ENCODE measurements at regions not wholly inside any gene's neighbourhood (a gene's known extent, or its start where the extent isn't known, plus 50 kb on each side); places are given as distances from the start of the nearest gene placed in this dataset.
"Not testable (repeated sequence)": the region's sequence is repeated elsewhere in the genome, so short reads cannot be mapped to it uniquely, and the experiment has no call there.

- H3K9me3 Mint-ChIP-seq: no peaks in the 10 kb centered on the region
- no peak for ATAC-seq (ENCODE audit: low read depth)
- H3K36me3 Mint-ChIP-seq: peaks cover 19% of the 10 kb centered on the region
- no peak overlapping the region for H3K27ac Mint-ChIP-seq
- no peaks in the 10 kb centered on the region for H3K27me3 Mint-ChIP-seq
- H3K4me1 Mint-ChIP-seq: no peaks in the 10 kb centered on the region
- no peak overlapping the region for H3K4me3 Mint-ChIP-seq
- POLR2A ChIA-PET: no interaction called here
- no peak for DNase-seq
These were observed 95.7 kb downstream of the NIBAN1 start for GRCh38 chr1:184878602-184879001.

GRCh38 chr1:184878002-184878401 lies 96.3 kb downstream of the NIBAN1 start:
- DNase-seq (no peak), ATAC-seq (ENCODE audit: low read depth) (no peak)
- no peaks in the 10 kb centered on the region for H3K4me1 Mint-ChIP-seq
- H3K36me3 Mint-ChIP-seq: peaks cover 18% of the 10 kb centered on the region
- H3K27me3 Mint-ChIP-seq: no peaks in the 10 kb centered on the region
- no peaks in the 10 kb centered on the region for H3K9me3 Mint-ChIP-seq
- no peak overlapping the region for H3K27ac Mint-ChIP-seq
- no peak overlapping the region for H3K4me3 Mint-ChIP-seq
- POLR2A ChIA-PET: no interaction called here

DNA sequence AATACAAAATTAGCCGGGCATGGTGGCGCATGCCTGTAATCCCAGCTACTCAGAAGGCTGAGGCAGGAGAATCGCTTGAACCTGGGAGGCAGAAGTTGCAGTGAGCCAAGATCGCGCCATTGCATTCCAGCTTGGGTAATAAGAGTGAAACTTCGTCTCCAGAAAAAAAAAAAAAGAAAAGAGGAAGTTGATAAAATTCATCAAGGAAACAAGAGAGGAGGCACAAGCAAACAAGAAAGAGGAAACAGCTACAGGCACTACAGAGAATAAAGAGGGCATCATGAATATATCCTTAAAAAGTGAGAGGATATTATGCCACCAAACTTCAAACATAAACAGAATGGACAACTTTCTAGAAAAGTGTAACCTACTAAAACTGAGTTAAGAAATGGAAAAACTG lies 98.3 kb downstream of the NIBAN1 start:
- ATAC-seq (ENCODE audit: low read depth); H3K4me3 Mint-ChIP-seq; H3K4me1 Mint-ChIP-seq; H3K27ac Mint-ChIP-seq; DNase-seq; H3K9me3 Mint-ChIP-seq; H3K27me3 Mint-ChIP-seq: not testable (repeated sequence)
- POLR2A ChIA-PET: interaction anchor here (0.7 kb wide), 1 partner anchor 90 kb away, joined by 3 read pairs; no protein-coding TSS in a partner anchor
- peaks cover 13% of the 10 kb centered on the region for H3K36me3 Mint-ChIP-seq

GRCh38 chr1:184875218-184875617 lies 99.1 kb downstream of the NIBAN1 start:
- Mint-ChIP-seq H3K4me1 (no peaks in the 10 kb centered on the region), H3K27ac (no peak overlapping the region), H3K4me3 (no peak overlapping the region), H3K9me3 (peaks cover 3% of the 10 kb centered on the region), H3K36me3 (peaks cover 14% of the 10 kb centered on the region), H3K27me3 (peaks cover 4% of the 10 kb centered on the region)
- DNase-seq (no peak), ATAC-seq (ENCODE audit: low read depth) (no peak)
- POLR2A ChIA-PET: no interaction called here

GRCh38 chr1:184870319-184870718 lies 104.0 kb downstream of the NIBAN1 start:
- POLR2A ChIA-PET: interaction anchor here (1.1 kb wide), 1 partner anchor 20 kb away, joined by 3 read pairs; no protein-coding TSS in a partner anchor
- Mint-ChIP-seq H3K36me3 (peaks cover 17% of the 10 kb centered on the region), H3K27me3 (peaks cover 4% of the 10 kb centered on the region), H3K4me3 (no peak overlapping the region), H3K9me3 (peaks cover 5% of the 10 kb centered on the region), H3K4me1 (peaks cover 26% of the 10 kb centered on the region), H3K27ac (no peak overlapping the region)
- no peak for ATAC-seq (ENCODE audit: low read depth)
- no peak for DNase-seq

GRCh38 chr1:184867866-184868689 lies 106.2 kb downstream of the NIBAN1 start:
- peak overlapping the region; percentile 47 for H3K27ac Mint-ChIP-seq
- POLR2A ChIA-PET: no interaction called here
- H3K9me3 Mint-ChIP-seq: peaks cover 5% of the 10 kb centered on the region
- peak overlapping the region; percentile 43 for H3K4me3 Mint-ChIP-seq
- ATAC-seq (ENCODE audit: low read depth) (no peak), DNase-seq (no peak)
- peaks cover 28% of the 10 kb centered on the region for H3K4me1 Mint-ChIP-seq
- peaks cover 20% of the 10 kb centered on the region for H3K36me3 Mint-ChIP-seq
- peaks cover 4% of the 10 kb centered on the region for H3K27me3 Mint-ChIP-seq

DNA sequence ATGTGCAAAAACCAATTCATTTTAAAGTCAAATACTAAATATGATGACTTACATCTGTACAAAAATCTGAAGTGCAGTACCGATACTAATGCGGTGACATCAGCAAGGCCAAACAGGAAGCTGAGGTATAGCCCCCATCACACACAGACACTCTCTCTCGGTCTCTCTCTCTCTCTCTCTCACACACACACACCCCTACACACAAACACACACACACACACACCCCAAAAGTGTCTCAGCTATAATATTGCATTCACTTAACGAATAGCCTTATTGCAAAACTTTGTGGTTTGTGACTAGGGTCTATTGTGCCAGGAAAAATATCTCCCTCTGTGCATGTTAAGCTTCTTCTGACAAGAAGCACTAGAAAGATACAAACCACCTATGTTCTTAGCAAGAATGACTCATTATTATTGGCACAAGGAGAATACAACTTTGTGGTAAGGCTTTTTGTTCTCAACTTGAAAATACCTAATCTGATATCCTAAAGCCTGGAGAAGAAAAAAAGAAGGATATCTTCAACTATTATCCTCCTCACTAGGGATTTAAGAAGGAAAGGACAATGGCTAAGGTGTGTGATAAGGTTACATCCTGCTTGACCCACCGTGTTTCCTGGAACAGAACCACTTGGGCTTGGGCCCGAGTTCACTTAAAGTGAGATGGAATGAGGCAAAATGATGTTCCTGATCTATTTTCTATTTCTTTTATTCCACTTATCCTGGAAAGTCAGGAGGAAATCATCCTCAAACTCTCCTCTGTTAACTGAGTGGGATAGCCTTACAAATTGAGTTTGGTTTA lies 107.1 kb downstream of the NIBAN1 start:
- Mint-ChIP-seq H3K36me3 (peaks cover 16% of the 10 kb centered on the region), H3K4me3 (peak overlapping the region; percentile 43), H3K27me3 (no peaks in the 10 kb centered on the region), H3K4me1 (peaks cover 28% of the 10 kb centered on the region), H3K9me3 (peaks cover 5% of the 10 kb centered on the region), H3K27ac (peak overlapping the region; percentile 83)
- DNase-seq (peak; percentile 39), ATAC-seq (ENCODE audit: low read depth) (peak; percentile 96)
- POLR2A ChIA-PET: interaction anchor here (0.6 to 1.2 kb wide), 5 partner anchors 21 to 107 kb away, joined by 3 to 7 read pairs (median 3); partner anchors contain the start of gene NIBAN1

- H3K36me3 Mint-ChIP-seq: peaks cover 16% of the 10 kb centered on the region
- DNase-seq (no peak), ATAC-seq (ENCODE audit: low read depth) (no peak)
- peaks cover 28% of the 10 kb centered on the region for H3K4me1 Mint-ChIP-seq
- H3K27me3 Mint-ChIP-seq: no peaks in the 10 kb centered on the region
- peak overlapping the region; percentile 43 for H3K4me3 Mint-ChIP-seq
- peak overlapping the region; percentile 83 for H3K27ac Mint-ChIP-seq
- H3K9me3 Mint-ChIP-seq: peaks cover 5% of the 10 kb centered on the region
- POLR2A ChIA-PET: interaction anchor here (0.9 to 1.2 kb wide), 3 partner anchors 23 to 108 kb away, joined by 3 to 7 read pairs (median 3); partner anchors contain the start of gene NIBAN1
These were observed 107.7 kb downstream of the NIBAN1 start for GRCh38 chr1:184866586-184866985.

GRCh38 chr1:184865831-184866230 lies 108.5 kb downstream of the NIBAN1 start:
- DNase-seq (no peak), ATAC-seq (ENCODE audit: low read depth) (no peak)
- peaks cover 15% of the 10 kb centered on the region for H3K36me3 Mint-ChIP-seq
- no peaks in the 10 kb centered on the region for H3K27me3 Mint-ChIP-seq
- H3K4me1 Mint-ChIP-seq: peaks cover 28% of the 10 kb centered on the region
- no peak overlapping the region for H3K27ac Mint-ChIP-seq
- H3K9me3 Mint-ChIP-seq: peaks cover 5% of the 10 kb centered on the region
- POLR2A ChIA-PET: no interaction called here
- H3K4me3 Mint-ChIP-seq: no peak overlapping the region

DNA sequence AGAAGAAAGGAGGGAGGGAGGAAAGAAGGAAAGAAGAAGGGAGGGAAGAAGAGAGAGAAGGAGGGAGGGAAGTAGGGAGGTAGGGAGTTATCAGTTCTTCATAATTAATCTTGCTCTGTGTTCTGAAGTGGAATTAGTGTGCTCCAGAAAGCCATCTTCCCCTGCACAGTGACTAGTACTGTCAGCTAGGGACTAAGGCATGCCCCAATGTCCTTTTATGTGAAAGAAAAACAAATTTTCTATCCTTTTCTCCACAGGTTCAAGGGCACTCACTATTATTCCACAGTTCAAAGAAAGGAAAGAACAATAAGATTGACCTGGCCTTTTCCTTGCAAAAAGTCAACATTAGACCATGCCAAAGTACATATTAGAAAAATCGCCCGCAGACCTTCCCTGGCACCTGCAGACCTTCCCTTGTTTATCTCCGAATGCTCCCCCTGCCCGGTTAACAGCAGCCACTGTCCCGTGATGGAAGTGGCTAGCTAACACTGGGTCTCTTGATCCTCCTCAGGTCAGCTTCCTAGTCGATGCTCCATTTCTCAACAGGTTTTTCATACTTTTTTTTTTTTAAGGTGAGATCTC lies 107.2 kb upstream of the EDEM3 start:
- H3K36me3 Mint-ChIP-seq: peaks cover 10% of the 10 kb centered on the region
- no peak overlapping the region for H3K27ac Mint-ChIP-seq
- H3K9me3 Mint-ChIP-seq: peaks cover 2% of the 10 kb centered on the region
- peaks cover 20% of the 10 kb centered on the region for H3K4me1 Mint-ChIP-seq
- H3K4me3 Mint-ChIP-seq: no peak overlapping the region
- H3K27me3 Mint-ChIP-seq: no peaks in the 10 kb centered on the region
- no peak for DNase-seq
- POLR2A ChIA-PET: no interaction called here
- no peak for ATAC-seq (ENCODE audit: low read depth)

DNA sequence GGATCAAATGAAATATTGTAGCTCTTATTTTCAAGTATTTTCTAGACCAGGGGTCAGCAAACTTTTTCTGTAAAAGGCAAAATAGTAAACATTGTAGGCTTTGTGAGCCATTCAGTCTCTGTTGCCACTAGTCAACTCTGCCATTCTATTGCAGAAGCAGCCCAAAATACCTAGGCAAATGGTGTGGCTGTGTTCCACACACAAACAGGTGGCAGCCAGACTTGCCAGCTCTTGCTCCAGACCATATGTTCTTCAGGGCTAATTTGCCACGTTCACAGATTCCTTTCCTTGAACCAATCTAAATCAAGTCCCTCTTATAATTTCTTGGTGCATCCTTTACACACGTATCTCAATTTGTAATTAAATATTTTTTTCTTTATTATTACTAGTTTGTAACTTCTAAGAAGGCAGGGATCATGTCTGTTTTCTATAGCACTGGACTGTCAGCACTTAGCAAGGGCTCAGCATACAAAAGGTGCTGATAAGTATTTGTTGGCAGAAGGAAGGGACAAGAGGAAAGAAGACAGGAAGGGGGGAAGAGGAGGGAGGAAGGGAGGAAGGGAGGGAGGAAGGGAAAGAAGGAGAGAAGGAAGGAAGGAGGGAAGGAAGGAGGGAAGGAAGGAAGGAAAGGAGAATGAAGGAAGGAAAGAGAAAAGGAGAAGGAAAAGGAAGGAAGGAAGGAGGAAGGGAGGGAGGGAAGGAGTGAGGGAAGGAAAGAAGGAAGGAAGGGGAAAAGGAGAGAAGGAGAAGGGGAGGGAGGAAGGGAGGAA lies 106.5 kb upstream of the EDEM3 start:
- no peaks in the 10 kb centered on the region for H3K27me3 Mint-ChIP-seq
- peaks cover 19% of the 10 kb centered on the region for H3K4me1 Mint-ChIP-seq
- H3K27ac Mint-ChIP-seq: no peak overlapping the region
- ATAC-seq (ENCODE audit: low read depth) (no peak), DNase-seq (no peak)
- POLR2A ChIA-PET: no interaction called here
- peaks cover 2% of the 10 kb centered on the region for H3K9me3 Mint-ChIP-seq
- H3K4me3 Mint-ChIP-seq: no peak overlapping the region
- H3K36me3 Mint-ChIP-seq: peaks cover 8% of the 10 kb centered on the region

DNA sequence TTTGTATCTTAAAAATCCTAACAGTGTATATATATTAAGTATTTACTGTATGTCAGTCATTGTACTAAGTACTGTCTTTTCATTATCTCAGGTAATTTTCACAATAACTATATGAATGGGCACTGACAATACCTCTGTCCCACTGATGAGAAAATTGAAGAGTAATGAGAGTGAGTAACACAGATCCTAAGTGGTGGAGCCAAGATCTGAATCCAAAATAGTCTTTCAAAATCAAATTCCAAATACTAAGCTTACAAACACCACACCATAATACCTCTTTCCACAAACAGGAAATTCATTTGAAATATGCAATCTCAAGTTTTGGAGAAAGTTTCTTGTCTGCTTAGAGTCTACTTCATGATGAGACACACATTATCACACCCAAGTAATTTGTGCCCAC lies 105.9 kb upstream of the EDEM3 start:
- no peak overlapping the region for H3K4me3 Mint-ChIP-seq
- no peak overlapping the region for H3K27ac Mint-ChIP-seq
- peaks cover 3% of the 10 kb centered on the region for H3K36me3 Mint-ChIP-seq
- no peak for ATAC-seq (ENCODE audit: low read depth)
- POLR2A ChIA-PET: no interaction called here
- H3K9me3 Mint-ChIP-seq: peaks cover under 1% of the 10 kb centered on the region
- H3K4me1 Mint-ChIP-seq: peaks cover 15% of the 10 kb centered on the region
- no peaks in the 10 kb centered on the region for H3K27me3 Mint-ChIP-seq
- no peak for DNase-seq

Data from activated naive CD8-positive, alpha-beta T cell treated with anti-CD3 and anti-CD28 coated beads, Interleukin-2, amount 10 ng/mL, durations not matched to agents 7 days and 5 days (primary cell).